Activated gamma-delta T cell (primary cell): ENCODE measurements at regions not wholly inside any gene's neighbourhood (a gene's known extent, or its start where the extent isn't known, plus 50 kb on each side); places are given as distances from the start of the nearest gene placed in this dataset.
"Not testable (repeated sequence)": the region's sequence is repeated elsewhere in the genome, so short reads cannot be mapped to it uniquely, and the experiment has no call there.

ENCODE experiments used
- DNase-seq: peaks from one replicate; lab custom pipeline; 2025; lab: John Stamatoyannopoulos, UW

- DNase-seq: not testable (repeated sequence)
These were observed 79.6 kb upstream of the SLC6A11 start for GRCh38 chr3:10736444-10736843.

DNA sequence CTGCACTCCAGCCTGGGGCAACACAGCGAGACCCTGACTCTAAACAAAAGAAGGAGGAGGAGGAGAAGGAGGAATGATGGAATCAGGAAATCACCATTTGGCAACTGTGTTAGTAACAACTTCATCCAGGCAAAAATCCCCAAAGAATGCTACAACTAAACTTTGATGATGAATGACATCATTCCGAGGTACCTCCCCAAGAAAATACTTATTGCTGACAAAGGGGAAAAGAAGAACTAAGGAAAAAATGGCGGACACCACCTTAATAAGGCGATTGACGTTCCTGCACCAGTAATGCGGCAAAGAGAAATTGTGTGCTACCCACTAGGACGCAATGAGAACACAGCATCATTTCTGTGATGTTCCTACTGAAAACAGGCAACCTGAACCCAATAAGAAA lies 78.2 kb upstream of the SLC6A11 start:
- no peak for DNase-seq

- DNase-seq: peak; percentile 11
These were observed 77.2 kb upstream of the SLC6A11 start for GRCh38 chr3:10738688-10739372.

GRCh38 chr3:10740954-10741353 lies 75.1 kb upstream of the SLC6A11 start:
- no peak for DNase-seq

DNA sequence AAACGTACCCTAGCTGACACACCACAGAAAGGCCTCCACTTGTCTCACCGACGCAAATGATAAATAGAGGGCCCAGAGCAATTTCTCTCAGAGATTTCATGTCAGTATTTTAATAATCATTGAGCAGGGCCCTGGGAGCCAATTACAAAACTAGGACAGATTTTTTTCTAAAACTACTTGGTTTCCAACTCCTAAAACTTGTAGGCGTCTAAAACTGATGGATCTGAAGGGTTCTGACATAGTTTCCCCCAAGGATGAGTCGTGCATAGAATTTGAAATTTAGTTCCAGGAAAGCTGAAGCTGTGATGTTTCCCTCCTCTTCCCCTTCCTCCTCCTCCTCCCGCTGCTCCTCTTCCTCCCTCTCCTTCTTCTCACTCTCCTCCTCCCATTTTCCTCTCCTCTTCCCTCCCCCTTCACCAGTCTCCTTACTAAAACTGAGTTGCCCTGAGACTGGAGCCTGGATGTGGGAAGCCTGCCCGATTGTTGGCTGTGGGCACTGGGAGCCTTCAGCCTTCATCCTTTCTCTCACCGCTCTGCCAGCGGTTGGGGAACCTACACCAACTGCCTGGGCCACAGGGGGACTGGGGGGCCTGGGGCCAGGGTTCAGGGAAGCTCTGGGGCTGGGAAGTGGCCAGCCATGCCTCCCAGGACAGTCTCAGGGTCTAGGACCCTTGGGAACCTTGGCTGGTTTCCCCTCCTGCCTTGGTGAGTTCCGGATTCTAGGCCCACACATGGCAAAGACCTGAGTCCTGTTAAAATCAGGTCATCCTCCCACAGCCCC lies 73.9 kb upstream of the SLC6A11 start:
- DNase-seq: no peak

GRCh38 chr3:10743366-10744097 lies 72.5 kb upstream of the SLC6A11 start:
- DNase-seq: no peak

DNA sequence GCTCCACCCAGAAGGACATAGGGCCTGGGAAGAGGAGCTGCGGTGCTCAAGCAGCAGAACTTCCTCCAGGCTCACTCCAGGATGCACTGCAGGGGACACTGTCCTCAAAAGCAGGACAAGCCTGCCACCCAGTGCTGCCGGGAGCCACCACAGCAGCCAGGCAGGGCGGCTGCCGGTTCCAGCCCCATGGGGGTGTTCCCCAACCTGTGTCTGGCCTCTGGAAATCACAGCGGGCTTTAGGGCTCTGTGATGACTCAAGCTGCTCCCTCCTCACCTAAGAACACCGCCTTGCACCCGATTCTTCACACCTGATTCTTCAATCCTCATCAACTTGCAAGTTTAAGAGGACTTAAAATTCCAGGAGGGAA lies 71.9 kb upstream of the SLC6A11 start:
- DNase-seq: no peak

- no peak for DNase-seq
These were observed 70.6 kb upstream of the SLC6A11 start for GRCh38 chr3:10745392-10745791.

DNA sequence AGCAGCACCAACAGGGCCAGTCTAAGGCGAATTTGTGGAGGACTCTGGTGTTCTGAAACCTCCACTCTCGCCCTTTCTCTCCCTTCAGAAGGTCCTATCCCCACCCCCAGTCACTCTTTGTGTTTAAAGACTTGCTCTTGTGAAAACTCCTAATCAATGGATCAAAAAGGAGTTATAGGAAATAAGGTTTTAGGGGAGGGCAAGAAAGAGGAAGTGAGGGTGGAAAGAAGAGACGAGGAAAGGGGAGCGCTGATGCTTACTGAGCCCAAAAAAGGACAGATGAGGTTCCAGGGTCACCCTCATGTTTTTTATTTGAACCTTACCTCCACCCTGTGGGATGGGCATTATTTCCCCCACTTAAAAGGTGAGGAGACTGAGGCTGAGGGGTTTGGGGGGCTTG lies 70.0 kb upstream of the SLC6A11 start:
- no peak for DNase-seq

DNA sequence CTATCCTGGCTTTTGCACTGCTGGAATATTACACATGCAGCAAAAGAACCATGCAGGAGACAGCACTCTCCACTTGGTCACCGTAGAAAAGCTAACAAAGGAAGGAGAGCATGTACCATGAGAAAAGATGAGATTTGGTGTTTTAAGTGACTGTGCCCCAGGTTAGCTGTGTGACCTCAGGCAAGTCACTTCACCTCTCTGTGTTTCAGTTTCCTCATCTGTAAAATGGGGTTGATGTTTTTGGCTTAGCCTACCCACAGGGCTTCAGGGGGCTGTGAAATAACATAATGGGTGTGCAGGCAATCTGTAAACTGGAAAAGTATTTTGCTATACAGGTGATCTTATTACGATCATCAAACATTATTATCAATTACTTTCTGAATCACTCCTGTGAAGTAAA lies 69.3 kb upstream of the SLC6A11 start:
- no peak for DNase-seq

DNA sequence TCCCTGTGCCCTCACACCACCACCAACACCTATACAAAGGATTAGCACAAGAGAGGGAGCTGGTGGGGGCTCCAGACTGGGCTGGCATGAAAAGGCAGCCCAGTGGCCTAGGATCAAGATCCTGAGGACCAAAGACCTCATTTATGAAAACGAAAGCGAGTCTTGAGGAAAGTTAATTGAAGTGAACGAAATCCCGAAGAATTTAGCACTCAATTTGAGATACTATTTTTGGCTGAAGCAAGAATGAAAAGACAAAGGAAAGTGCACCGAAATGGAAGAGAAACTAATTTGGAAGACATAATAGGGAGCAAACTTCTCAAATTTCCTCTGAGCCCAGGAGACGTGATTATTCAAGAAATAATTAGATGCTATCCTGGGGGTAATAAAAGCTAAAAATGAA lies 68.7 kb upstream of the SLC6A11 start:
- no peak for DNase-seq

DNA sequence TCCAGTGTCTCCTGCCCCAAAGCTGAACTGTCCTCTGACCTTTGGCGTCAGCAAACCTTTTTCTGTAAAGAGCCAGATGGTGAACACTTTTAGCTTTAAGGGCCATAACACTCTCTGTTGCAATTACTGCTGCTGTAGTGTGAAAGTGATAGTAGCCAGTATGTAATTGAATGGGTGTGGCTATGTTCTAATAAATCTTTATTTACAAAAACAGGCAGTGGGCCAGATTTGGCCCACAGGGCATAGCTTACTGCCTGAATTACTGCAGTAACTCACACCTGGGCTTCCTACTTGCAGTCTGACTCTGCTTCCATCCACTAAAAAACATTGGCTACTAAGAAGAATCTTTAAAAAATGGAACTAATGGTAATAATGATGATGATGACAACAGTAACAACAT lies 68.0 kb upstream of the SLC6A11 start:
- DNase-seq: no peak

DNA sequence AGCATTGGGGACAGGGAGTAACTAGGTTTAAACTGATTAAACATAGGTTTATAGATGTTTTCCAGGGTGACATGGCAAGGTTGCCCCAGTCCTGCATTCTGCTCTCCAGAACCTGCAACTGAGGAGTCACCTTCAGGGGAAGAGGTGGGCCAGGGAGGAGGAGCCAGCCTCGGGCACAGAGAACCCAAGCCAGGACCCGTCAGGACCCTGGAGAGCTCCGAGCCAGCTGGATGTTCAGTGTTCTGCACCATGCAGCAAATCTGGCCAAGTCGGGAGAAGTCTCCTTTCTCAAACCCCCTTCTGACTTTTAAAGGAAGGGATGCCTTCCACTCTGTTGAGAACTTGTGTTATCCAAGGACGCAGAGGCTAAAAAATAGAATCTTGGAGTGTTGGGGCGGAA lies 62.1 kb upstream of the SLC6A11 start:
- DNase-seq: no peak

DNA sequence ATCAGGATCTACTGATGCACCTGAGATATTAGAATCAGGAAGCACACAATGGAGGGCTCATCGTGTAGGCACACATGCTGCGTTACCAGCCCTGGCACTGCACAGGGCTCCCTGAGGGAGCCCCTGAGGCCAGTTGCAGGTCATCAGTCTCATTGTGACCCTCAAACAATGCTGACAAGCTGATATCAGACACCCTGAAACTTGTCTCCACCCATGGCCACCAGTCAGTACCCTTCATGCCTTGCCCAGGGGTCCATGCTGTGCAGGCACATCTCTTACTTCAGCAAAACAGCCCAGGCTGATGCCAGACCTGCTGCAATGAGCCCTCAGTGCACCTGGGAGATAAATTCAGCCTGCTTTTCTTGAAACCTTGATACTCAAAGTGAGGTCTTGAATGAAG lies 59.5 kb upstream of the SLC6A11 start:
- DNase-seq: no peak

- DNase-seq: no peak
These were observed 58.8 kb upstream of the SLC6A11 start for GRCh38 chr3:10757021-10757820.

DNA sequence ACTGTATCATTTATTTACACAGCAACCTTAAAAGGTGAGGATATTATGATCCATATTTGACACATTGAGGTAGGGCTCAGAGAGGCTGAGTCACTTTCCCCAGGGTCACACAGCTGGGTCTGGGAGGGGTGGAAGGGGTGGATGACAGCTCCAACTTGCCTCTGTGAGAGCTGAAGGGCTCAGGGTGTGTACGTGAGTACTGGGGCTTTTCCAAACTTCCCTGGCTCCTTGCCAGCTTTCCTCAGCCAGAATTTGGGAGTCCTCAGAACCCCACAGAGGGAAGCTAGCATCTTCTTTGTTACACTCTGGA lies 58.3 kb upstream of the SLC6A11 start:
- no peak for DNase-seq

GRCh38 chr3:10758304-10759037 lies 57.6 kb upstream of the SLC6A11 start:
- DNase-seq: no peak

DNA sequence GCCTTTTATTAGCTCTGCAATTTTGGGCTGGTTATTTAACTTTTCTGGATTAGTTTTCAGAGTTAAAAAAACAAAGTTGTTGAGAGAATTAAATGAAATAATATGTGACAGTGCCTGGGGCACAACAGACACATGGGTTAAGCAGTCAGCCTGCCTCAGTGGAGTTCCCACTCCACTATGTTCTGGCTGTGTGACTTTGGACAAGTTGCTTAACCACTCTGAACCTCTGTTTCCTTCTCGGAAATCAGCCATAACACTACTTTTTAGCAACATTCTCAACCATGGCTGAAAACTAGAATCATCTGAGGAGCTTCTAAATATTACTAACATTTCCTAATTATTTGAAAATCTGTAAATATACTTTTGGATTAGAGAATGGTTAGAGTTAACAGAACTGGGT lies 56.5 kb upstream of the SLC6A11 start:
- DNase-seq: no peak

DNA sequence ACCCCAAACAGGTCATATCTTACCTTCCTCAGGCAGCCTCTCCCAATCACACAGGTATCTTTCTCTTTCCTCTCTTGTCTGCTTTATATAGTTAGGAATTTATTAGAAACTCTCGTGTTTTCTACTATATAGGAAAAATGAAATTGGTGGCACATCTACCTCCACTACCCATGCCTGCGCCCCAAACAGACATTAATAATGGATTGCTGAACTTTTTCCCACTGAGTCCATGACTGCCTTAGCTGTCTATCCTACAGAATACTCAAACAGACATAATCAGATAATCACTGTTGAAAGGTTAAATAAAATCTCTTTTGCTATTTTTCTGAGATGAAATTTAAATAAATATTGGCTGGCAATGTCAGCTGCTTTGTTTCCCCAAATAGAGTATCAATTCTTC lies 55.8 kb upstream of the SLC6A11 start:
- no peak for DNase-seq

DNA sequence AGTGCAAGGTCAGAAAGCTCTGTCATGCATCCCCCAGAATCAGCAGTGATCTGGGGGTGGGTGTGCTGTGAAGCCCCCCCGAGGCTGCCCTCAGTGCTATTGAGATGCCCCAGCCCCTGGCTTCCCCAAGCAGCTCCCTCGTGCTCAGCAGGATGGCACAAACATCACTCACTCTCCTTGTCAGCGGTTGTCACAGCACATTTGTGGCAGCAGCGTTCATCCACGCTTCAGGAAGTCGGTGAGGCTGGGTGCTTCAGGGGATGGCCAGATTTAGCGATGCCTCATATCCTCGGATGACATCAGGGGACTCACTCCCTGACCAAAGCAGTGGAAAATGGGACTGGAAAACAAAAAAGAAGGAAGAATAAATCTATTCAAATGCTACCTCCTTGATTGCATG lies 54.4 kb upstream of the SLC6A11 start:
- DNase-seq: no peak

- no peak for DNase-seq
These were observed 53.9 kb upstream of the SLC6A11 start for GRCh38 chr3:10762116-10762515.
